H1 (cell line): ENCODE measurements at regions not wholly inside any gene's neighbourhood (a gene's known extent, or its start where the extent isn't known, plus 50 kb on each side); places are given as distances from the start of the nearest gene placed in this dataset.

Source experiments
- EP300 ChIP-seq, 2 experiments: IDR thresholded peaks; 1 replicate in 1 of 2; 2 replicates in 1 of 2; pipeline ENCODE4 v1.6.1; 2011 to 2012; ENCODE audit warnings: low read depth in 2 of 2, low read length in 2 of 2, mild to moderate bottlenecking in 2 of 2, borderline replicate concordance in 1 of 2, inconsistent platforms in 1 of 2, moderate library complexity in 1 of 2
- KDM5A ChIP-seq: fragments of 200-600 bp; IDR thresholded peaks from 2 replicates; pipeline ENCODE4 v1.7.1; 2012; ENCODE audit warnings: mild to moderate bottlenecking, low read length, inconsistent platforms, mixed read lengths
- RFX5 ChIP-seq: IDR thresholded peaks from 2 replicates; pipeline ENCODE4 v1.6.1; 2011; ENCODE audit warnings: low read depth, low read length, improper control_type of control experiment, borderline replicate concordance
- TF ChIP-seq, protein P1 (sequence below): fragments of 300-600 bp; sonication (generic); IDR thresholded peaks from 2 replicates; pipeline ENCODE4 v1.7.1; 2012; ENCODE audit warnings: low read length, moderate library complexity, mild to moderate bottlenecking, inconsistent platforms; ENCODE audit not compliant: insufficient replicate concordance
- TF ChIP-seq, protein P2 (sequence below): IDR thresholded peaks from 2 replicates; pipeline ENCODE4 v1.6.1; 2011; ENCODE audit warnings: low read length, improper control_type of control experiment

DNA sequence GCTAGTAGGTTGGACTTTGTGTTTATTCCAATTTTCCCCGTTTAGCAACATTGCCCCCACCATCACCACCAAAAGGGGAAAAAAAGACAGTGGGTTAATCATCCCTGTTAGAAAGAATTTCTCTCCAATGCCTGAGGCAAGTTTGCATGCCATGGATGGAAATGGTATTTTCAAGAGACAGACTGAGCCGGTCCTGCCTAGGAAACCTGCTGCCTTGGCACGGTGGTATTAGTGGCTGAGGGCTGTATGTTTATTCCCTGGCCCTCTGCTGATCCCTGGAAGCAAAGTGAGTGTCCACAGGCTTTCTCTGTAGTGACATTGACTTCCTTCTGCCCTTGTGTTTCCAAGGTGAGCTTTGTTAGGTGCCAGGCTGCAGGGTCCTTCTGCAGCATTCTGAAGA is 427.0 kb upstream of the RBFOX1 start (continued):
- TF ChIP-seq KDM5A = no peak
- no peak for TF ChIP-seq EP300 (IDR thresholded peaks at IDR 0.05; ENCODE audit: borderline replicate concordance in 1 of 2, low read depth in 2 of 2, low read length in 2 of 2)
- TF ChIP-seq, protein P1, sequence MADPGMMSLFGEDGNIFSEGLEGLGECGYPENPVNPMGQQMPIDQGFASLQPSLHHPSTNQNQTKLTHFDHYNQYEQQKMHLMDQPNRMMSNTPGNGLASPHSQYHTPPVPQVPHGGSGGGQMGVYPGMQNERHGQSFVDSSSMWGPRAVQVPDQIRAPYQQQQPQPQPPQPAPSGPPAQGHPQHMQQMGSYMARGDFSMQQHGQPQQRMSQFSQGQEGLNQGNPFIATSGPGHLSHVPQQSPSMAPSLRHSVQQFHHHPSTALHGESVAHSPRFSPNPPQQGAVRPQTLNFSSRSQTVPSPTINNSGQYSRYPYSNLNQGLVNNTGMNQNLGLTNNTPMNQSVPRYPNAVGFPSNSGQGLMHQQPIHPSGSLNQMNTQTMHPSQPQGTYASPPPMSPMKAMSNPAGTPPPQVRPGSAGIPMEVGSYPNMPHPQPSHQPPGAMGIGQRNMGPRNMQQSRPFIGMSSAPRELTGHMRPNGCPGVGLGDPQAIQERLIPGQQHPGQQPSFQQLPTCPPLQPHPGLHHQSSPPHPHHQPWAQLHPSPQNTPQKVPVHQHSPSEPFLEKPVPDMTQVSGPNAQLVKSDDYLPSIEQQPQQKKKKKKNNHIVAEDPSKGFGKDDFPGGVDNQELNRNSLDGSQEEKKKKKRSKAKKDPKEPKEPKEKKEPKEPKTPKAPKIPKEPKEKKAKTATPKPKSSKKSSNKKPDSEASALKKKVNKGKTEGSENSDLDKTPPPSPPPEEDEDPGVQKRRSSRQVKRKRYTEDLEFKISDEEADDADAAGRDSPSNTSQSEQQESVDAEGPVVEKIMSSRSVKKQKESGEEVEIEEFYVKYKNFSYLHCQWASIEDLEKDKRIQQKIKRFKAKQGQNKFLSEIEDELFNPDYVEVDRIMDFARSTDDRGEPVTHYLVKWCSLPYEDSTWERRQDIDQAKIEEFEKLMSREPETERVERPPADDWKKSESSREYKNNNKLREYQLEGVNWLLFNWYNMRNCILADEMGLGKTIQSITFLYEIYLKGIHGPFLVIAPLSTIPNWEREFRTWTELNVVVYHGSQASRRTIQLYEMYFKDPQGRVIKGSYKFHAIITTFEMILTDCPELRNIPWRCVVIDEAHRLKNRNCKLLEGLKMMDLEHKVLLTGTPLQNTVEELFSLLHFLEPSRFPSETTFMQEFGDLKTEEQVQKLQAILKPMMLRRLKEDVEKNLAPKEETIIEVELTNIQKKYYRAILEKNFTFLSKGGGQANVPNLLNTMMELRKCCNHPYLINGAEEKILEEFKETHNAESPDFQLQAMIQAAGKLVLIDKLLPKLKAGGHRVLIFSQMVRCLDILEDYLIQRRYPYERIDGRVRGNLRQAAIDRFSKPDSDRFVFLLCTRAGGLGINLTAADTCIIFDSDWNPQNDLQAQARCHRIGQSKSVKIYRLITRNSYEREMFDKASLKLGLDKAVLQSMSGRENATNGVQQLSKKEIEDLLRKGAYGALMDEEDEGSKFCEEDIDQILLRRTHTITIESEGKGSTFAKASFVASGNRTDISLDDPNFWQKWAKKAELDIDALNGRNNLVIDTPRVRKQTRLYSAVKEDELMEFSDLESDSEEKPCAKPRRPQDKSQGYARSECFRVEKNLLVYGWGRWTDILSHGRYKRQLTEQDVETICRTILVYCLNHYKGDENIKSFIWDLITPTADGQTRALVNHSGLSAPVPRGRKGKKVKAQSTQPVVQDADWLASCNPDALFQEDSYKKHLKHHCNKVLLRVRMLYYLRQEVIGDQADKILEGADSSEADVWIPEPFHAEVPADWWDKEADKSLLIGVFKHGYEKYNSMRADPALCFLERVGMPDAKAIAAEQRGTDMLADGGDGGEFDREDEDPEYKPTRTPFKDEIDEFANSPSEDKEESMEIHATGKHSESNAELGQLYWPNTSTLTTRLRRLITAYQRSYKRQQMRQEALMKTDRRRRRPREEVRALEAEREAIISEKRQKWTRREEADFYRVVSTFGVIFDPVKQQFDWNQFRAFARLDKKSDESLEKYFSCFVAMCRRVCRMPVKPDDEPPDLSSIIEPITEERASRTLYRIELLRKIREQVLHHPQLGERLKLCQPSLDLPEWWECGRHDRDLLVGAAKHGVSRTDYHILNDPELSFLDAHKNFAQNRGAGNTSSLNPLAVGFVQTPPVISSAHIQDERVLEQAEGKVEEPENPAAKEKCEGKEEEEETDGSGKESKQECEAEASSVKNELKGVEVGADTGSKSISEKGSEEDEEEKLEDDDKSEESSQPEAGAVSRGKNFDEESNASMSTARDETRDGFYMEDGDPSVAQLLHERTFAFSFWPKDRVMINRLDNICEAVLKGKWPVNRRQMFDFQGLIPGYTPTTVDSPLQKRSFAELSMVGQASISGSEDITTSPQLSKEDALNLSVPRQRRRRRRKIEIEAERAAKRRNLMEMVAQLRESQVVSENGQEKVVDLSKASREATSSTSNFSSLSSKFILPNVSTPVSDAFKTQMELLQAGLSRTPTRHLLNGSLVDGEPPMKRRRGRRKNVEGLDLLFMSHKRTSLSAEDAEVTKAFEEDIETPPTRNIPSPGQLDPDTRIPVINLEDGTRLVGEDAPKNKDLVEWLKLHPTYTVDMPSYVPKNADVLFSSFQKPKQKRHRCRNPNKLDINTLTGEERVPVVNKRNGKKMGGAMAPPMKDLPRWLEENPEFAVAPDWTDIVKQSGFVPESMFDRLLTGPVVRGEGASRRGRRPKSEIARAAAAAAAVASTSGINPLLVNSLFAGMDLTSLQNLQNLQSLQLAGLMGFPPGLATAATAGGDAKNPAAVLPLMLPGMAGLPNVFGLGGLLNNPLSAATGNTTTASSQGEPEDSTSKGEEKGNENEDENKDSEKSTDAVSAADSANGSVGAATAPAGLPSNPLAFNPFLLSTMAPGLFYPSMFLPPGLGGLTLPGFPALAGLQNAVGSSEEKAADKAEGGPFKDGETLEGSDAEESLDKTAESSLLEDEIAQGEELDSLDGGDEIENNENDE = no peak
- TF ChIP-seq RFX5 = no peak
- TF ChIP-seq, protein P2, sequence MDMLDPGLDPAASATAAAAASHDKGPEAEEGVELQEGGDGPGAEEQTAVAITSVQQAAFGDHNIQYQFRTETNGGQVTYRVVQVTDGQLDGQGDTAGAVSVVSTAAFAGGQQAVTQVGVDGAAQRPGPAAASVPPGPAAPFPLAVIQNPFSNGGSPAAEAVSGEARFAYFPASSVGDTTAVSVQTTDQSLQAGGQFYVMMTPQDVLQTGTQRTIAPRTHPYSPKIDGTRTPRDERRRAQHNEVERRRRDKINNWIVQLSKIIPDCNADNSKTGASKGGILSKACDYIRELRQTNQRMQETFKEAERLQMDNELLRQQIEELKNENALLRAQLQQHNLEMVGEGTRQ = no peak
